Thyroid gland (tissue), 4 donors: ENCODE measurements at regions not wholly inside any gene's neighbourhood (a gene's known extent, or its start where the extent isn't known, plus 50 kb on each side); places are given as distances from the start of the nearest gene placed in this dataset.

Experiments used
- DNase-seq, 2 donors: peaks; one replicate each; pipeline ENCODE4 v3.0.0-alpha.2; 2019
- H3K27ac ChIP-seq, 3 donors: fragments of 200-600 bp; sonication (generic); 1 replicate in 2 of 3; 2 replicates in 1 of 3; pipeline ENCODE4 v1.5.1; 2016 to 2019; ENCODE audit warnings: mild to moderate bottlenecking in 1 of 3, moderate library complexity in 1 of 3
- H3K27me3 ChIP-seq: fragments of 200-600 bp; sonication (generic); one replicate; pipeline ENCODE4 v1.5.1; 2019
- H3K36me3 ChIP-seq, 2 donors: fragments of 200-600 bp; sonication (generic); one replicate each; pipeline ENCODE4 v1.5.1; 2016 to 2019
- H3K4me1 ChIP-seq, 2 donors: fragments of 200-600 bp; sonication (generic); one replicate each; pipeline ENCODE4 v1.5.1; 2017 to 2019
- H3K4me3 ChIP-seq, 3 donors: fragments of 200-600 bp; sonication (generic); replicated peaks in 1 of 3; 1 replicate in 2 of 3; 2 replicates in 1 of 3; pipeline ENCODE4 v1.5.1; 2016; ENCODE audit warnings: mild to moderate bottlenecking in 1 of 3
- H3K9me3 ChIP-seq: fragments of 200-600 bp; sonication (generic); one replicate; pipeline ENCODE4 v1.5.1; 2017
- CTCF ChIP-seq, 6 experiments: fragments of 200-600 bp in 3 of 6; fragments of 450-650 bp in 3 of 6; sonication (generic) in 3 of 6; IDR thresholded peaks; one replicate each; pipeline ENCODE4 v1.5.1; 2016 to 2019; ENCODE audit warnings: antibody characterized with exemption in 6 of 6, mild to moderate bottlenecking in 2 of 6, inconsistent platforms in 1 of 6, moderate library complexity in 1 of 6
- POLR2A ChIP-seq, 2 donors: fragments of 450-650 bp; IDR thresholded peaks; one replicate each; pipeline ENCODE4 v1.6.1; 2017; ENCODE audit warnings: antibody characterized with exemption in 2 of 2, mild to moderate bottlenecking in 2 of 2, moderate library complexity in 1 of 2
- whole genome bisulfite sequencing, 2 donors: methylation state at CpG; one replicate each; pipeline ENCODE4 v1.1.5; 2017; 5-methylcytosine and 5-hydroxymethylcytosine counted together
- intact Hi-C: fragments of 100-400 bp; cut with DNase I; formaldehyde crosslinking; loops from one replicate; pipeline ENCODE4 v1.15.1; 2023

- no peak for DNase-seq
- TF ChIP-seq CTCF (IDR thresholded peaks at IDR 0.05), result no peak
- no peak for TF ChIP-seq POLR2A (IDR thresholded peaks at IDR 0.05)
- no peaks in the 10 kb centered on the region for H3K27me3 ChIP-seq
- no peaks in the 10 kb centered on the region for H3K4me1 ChIP-seq
- intact Hi-C loops, result no loop called here
- no peaks in the 10 kb centered on the region for H3K9me3 ChIP-seq
- H3K27ac ChIP-seq, result no peak overlapping the region
- no peaks in the 10 kb centered on the region for H3K36me3 ChIP-seq
- WGBS, 2 donors, result 67 to 70% methylated on average over 5 of the region's 5 CpGs
- H3K4me3 ChIP-seq, result no peak overlapping the region
Observed at GRCh38 chr4:14371131-14371530, 631.1 kb upstream of the CPEB2 start.

- TF ChIP-seq POLR2A (IDR thresholded peaks at IDR 0.05), result no peak
- TF ChIP-seq CTCF (IDR thresholded peaks at IDR 0.05), result no peak
- Histone ChIP-seq H3K27me3 (no peaks in the 10 kb centered on the region), H3K4me3 (no peak overlapping the region), H3K9me3 (no peaks in the 10 kb centered on the region), H3K27ac (no peak overlapping the region), H3K36me3 (no peaks in the 10 kb centered on the region), H3K4me1 (no peaks in the 10 kb centered on the region)
- 85 to 86% methylated on average over 5 of the region's 5 CpGs for WGBS, 2 donors
- DNase-seq, result no peak
- intact Hi-C loops, result no loop called here
Observed at GRCh38 chr4:14375816-14376215, 626.5 kb upstream of the CPEB2 start.

- no peak for TF ChIP-seq POLR2A (IDR thresholded peaks at IDR 0.05)
- DNase-seq, result no peak
- intact Hi-C loops, result no loop called here
- Histone ChIP-seq H3K27ac (no peak overlapping the region), H3K36me3 (no peaks in the 10 kb centered on the region), H3K4me3 (no peak overlapping the region), H3K27me3 (no peaks in the 10 kb centered on the region), H3K4me1 (no peaks in the 10 kb centered on the region), H3K9me3 (no peaks in the 10 kb centered on the region)
- 80 to 91% methylated on average over 1 of the region's 1 CpG for WGBS, 2 donors
Observed at GRCh38 chr4:14379183-14379582, 623.1 kb upstream of the CPEB2 start.

- no peaks in the 10 kb centered on the region for H3K36me3 ChIP-seq
- no peak overlapping the region for H3K27ac ChIP-seq
- no peaks in the 10 kb centered on the region for H3K27me3 ChIP-seq
- no peak for TF ChIP-seq CTCF (IDR thresholded peaks at IDR 0.05)
- TF ChIP-seq POLR2A (IDR thresholded peaks at IDR 0.05), result no peak
- no peak for DNase-seq
- H3K9me3 ChIP-seq, result no peaks in the 10 kb centered on the region
- no peak overlapping the region for H3K4me3 ChIP-seq
- intact Hi-C loops, result no loop called here
- 68 to 77% methylated on average over 3 of the region's 3 CpGs for WGBS, 2 donors
- no peaks in the 10 kb centered on the region for H3K4me1 ChIP-seq
Observed at GRCh38 chr4:14383652-14384051, 618.6 kb upstream of the CPEB2 start.

- intact Hi-C loops, result no loop called here
- Histone ChIP-seq H3K9me3 (no peaks in the 10 kb centered on the region), H3K4me3 (no peak overlapping the region), H3K36me3 (no peaks in the 10 kb centered on the region), H3K27ac (no peak overlapping the region), H3K4me1 (no peaks in the 10 kb centered on the region), H3K27me3 (no peaks in the 10 kb centered on the region)
- 79 to 90% methylated on average over 1 of the region's 1 CpG for WGBS, 2 donors
- no peak for DNase-seq
- TF ChIP-seq POLR2A (IDR thresholded peaks at IDR 0.05), result no peak
- TF ChIP-seq CTCF (IDR thresholded peaks at IDR 0.05), result no peak
Observed at GRCh38 chr4:14384824-14385223, 617.5 kb upstream of the CPEB2 start.

GRCh38 chr4:14386196-14386595 lies 616.1 kb upstream of the CPEB2 start:
- 72 to 78% methylated on average over 3 of the region's 3 CpGs for WGBS, 2 donors
- no peak overlapping the region for H3K4me3 ChIP-seq
- no peak for DNase-seq
- no peaks in the 10 kb centered on the region for H3K4me1 ChIP-seq
- no peak for TF ChIP-seq POLR2A (IDR thresholded peaks at IDR 0.05)
- TF ChIP-seq CTCF (IDR thresholded peaks at IDR 0.05), result no peak
- no peaks in the 10 kb centered on the region for H3K27me3 ChIP-seq
- intact Hi-C loops, result no loop called here
- no peaks in the 10 kb centered on the region for H3K9me3 ChIP-seq
- no peak overlapping the region for H3K27ac ChIP-seq
- H3K36me3 ChIP-seq, result no peaks in the 10 kb centered on the region
